GM19328 (cell line): ENCODE measurements at regions not wholly inside any gene's neighbourhood (a gene's known extent, or its start where the extent isn't known, plus 50 kb on each side); places are given as distances from the start of the nearest gene placed in this dataset.

Experiments used
- ATAC-seq: cut with Tn5 transposase; IDR thresholded peaks from one replicate; pipeline ENCODE4 v1.9.1; 2021; ENCODE audit warnings: mild to moderate bottlenecking, moderate library complexity; ENCODE audit not compliant: unreplicated experiment

- no peak for ATAC-seq
Measured at GRCh38 chr2:42863320-42863719, 70.9 kb upstream of the HAAO start.

DNA sequence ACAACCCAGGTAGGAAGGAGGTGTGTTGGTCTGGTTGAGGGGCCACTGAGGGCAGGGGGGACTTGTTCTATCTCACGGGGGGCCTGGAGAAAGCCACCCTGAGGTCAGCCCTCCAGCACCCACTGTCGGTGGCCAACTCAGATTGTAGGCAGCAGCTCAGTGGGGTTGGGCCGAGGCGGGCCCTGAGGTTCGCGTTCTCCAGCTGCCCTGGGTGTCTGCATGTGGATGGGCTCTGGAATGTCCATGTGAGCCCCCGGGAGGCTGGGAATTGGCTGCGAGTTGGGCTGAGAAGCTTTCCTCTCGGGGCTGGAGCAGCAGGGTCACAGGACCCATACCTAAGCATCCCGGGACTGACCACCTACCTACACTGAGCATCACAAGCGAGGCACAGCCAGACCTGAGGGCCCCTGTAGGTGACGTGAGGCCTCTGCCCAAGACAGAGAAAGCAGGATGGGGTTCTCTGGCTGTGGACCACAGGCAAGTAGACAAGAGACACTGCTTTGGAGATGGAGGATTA, 70.3 kb upstream of the HAAO start:
- ATAC-seq = no peak

DNA sequence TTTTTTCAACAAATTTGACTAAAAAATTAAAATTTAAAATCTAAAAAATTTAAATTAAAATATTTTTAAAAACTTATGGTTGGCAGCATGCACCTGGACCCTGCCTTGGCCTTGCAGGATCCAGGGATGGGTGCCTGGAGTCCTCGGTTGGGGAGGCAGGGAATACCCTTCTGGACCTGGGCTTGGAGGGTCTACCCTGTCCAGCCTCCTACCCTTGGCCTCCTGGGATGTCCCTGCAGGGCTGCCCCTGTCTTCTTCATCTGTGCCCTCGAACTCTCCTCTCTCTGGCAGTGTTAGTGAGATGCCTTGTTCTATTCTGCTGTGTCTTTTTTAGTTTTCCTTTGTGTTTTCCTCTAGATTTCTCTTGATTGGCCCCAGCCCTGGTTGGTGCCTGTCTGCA, 68.9 kb upstream of the HAAO start:
- ATAC-seq = no peak

DNA sequence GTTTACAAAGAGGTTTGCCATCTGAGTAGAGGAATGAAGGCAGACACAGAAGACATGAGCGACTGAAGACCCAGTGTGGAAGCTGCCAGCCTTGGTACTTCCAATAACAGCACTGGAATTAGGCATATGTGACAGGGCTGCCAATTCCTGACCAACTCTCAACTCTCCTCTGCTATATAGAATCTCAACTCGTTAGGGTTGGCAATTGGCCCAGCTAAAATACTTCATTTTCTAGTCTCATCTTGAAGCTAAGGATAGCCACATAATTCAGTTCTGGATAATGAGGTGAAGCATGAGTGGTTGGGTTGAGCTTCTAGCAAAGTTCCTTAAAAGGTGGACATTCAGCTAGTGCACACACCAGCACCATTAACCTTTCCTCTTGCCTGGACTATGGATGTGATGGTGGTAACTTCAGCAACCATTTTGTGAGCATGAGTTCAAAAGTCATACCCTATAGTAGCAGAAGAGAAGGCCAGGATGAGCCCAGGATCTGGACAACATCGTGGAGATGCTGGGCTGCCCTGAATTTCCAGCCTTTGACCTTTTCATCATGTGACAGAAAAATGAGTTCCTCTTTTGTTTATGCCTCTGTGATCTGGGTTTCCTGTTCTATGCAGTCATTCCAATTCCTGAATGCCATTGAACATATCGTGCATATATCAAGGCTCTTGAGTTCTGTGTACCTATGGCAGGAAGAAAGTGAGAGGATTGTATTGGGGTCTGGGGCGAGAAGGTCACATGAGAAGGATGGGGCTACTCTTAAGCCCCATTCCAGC, 68.1 kb upstream of the HAAO start:
- no peak for ATAC-seq

GRCh38 chr2:42859791-42860190, 67.4 kb upstream of the HAAO start:
- no peak for ATAC-seq

- no peak for ATAC-seq
Measured at GRCh38 chr2:42859006-42859552, 66.7 kb upstream of the HAAO start.

- ATAC-seq = no peak
Measured at GRCh38 chr2:42858140-42859005, 66.0 kb upstream of the HAAO start.

- no peak for ATAC-seq
Measured at GRCh38 chr2:42856891-42857632, 64.7 kb upstream of the HAAO start.

DNA sequence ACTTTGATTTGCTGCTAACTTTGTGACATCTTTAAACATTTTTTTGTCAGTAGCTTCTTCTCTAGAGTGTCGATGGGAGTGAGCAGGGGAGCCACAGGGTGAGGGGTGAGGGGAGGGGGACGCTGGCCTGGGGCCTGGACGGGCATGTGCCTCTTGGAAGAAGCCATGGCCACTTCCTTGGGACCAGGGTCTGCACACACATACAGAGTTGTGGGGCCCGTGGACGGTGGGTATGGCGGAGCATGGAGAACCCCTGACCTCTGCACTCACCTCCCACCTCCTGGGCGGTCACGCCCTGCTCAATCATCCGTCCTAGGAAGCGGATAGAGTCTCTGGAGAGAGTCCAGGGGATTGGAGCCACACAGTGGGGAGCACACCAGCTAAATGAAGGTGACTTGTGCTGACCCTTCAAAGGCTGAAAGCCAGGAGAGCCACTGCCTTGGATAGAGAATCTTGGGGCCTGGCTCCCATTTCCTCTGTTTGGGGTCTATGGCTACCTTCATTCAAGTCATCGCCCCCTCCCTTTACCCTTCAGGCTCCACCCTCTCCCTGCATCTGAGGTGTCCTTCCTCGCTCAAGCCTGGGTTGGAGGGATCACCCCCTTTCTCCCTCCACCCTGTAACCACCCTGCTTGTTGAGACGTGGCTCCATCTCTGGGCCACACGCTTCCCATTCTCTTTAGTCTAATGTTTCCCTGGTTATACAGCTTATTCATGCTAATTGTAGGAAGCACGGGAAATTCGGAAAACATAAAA, 63.9 kb upstream of the HAAO start:
- ATAC-seq = no peak

- ATAC-seq = no peak
Measured at GRCh38 chr2:42855221-42855970, 63.0 kb upstream of the HAAO start.

DNA sequence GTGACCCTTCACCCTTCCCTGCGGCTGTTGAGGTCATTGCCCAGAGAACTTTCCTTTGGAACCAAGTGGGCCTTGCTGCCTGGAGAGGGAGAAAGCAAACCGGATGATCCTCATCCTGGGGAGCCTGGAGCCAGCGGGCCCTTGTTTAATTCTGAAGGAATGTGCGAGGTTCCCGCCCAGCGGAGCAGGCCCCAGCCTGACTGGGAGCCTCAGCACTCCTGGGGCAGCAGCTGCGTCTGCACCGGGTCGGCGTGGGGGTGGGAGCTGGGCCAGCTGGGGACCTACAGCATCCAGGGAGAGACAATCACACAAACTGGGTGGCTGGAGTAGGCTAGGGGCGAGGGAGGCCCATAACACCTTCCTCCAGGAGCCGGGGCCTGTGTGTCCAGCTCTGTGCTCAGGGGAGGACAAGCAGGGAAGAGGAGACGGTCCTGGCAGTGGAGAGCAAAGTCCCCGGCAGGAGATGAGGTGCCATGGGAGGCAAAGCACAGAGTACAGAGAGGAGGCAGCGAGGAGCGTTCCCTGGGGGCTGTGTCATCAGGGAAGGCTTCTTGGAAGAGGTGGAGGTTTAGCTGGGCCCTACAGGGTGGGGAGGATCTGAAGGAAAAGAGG, 61.9 kb upstream of the HAAO start:
- ATAC-seq = no peak

GRCh38 chr2:42853549-42854206, 61.3 kb upstream of the HAAO start:
- no peak for ATAC-seq

- no peak for ATAC-seq
Measured at GRCh38 chr2:42852798-42853197, 60.4 kb upstream of the HAAO start.

GRCh38 chr2:42851740-42852250, 59.4 kb upstream of the HAAO start:
- ATAC-seq = no peak

GRCh38 chr2:42851186-42851585, 58.8 kb upstream of the HAAO start:
- ATAC-seq = no peak

GRCh38 chr2:42850016-42850805, 57.8 kb upstream of the HAAO start:
- no peak for ATAC-seq

GRCh38 chr2:42849311-42849710, 56.9 kb upstream of the HAAO start:
- no peak for ATAC-seq
